GM19238 (cell line): ENCODE measurements at regions not wholly inside any gene's neighbourhood (a gene's known extent, or its start where the extent isn't known, plus 50 kb on each side); places are given as distances from the start of the nearest gene placed in this dataset.

Experiments
- DNase-seq: peaks from one replicate; pipeline ENCODE4 v3.0.0; 2011; ENCODE audit warnings: low spot score; ENCODE audit not compliant: insufficient read length

- DNase-seq: no peak
Observed at GRCh38 chr10:117921421-117921820, 125.3 kb downstream of the RAB11FIP2 start.

- DNase-seq: no peak
Observed at GRCh38 chr10:117924820-117925219, 121.9 kb downstream of the RAB11FIP2 start.

- DNase-seq: no peak
Observed at GRCh38 chr10:117925369-117925768, 121.4 kb downstream of the RAB11FIP2 start.

GRCh38 chr10:117926491-117926890 is 120.2 kb downstream of the RAB11FIP2 start:
- no peak for DNase-seq

- no peak for DNase-seq
Observed at GRCh38 chr10:117927332-117927731, 119.4 kb downstream of the RAB11FIP2 start.

- DNase-seq: no peak
Observed at GRCh38 chr10:117927871-117928270, 118.9 kb downstream of the RAB11FIP2 start.

- no peak for DNase-seq
Observed at GRCh38 chr10:117928281-117928680, 118.5 kb downstream of the RAB11FIP2 start.

- DNase-seq: no peak
Observed at GRCh38 chr10:117928741-117929140, 118.0 kb downstream of the RAB11FIP2 start.

GRCh38 chr10:117929327-117930067 is 117.2 kb downstream of the RAB11FIP2 start:
- DNase-seq: no peak

- DNase-seq: no peak
Observed at GRCh38 chr10:117931078-117931477, 115.7 kb downstream of the RAB11FIP2 start.

- no peak for DNase-seq
Observed at GRCh38 chr10:117933036-117933435, 113.7 kb downstream of the RAB11FIP2 start.

- no peak for DNase-seq
Observed at GRCh38 chr10:117934477-117934876, 112.3 kb downstream of the RAB11FIP2 start.

- no peak for DNase-seq
Observed at GRCh38 chr10:117936141-117936540, 110.6 kb downstream of the RAB11FIP2 start.

- no peak for DNase-seq
Observed at GRCh38 chr10:117936566-117936965, 110.2 kb downstream of the RAB11FIP2 start.

GRCh38 chr10:117936976-117937375 is 109.8 kb downstream of the RAB11FIP2 start:
- DNase-seq: no peak

GRCh38 chr10:117938104-117938503 is 108.6 kb downstream of the RAB11FIP2 start:
- no peak for DNase-seq

GRCh38 chr10:117942226-117942625 is 104.5 kb downstream of the RAB11FIP2 start:
- DNase-seq: no peak

- no peak for DNase-seq
Observed at GRCh38 chr10:117944676-117945447, 101.9 kb downstream of the RAB11FIP2 start.

GRCh38 chr10:117945651-117946050 is 101.1 kb downstream of the RAB11FIP2 start:
- DNase-seq: no peak

GRCh38 chr10:117946525-117947070 is 100.1 kb downstream of the RAB11FIP2 start:
- no peak for DNase-seq

- DNase-seq: no peak
Observed at GRCh38 chr10:117948493-117948892, 98.2 kb downstream of the RAB11FIP2 start.

GRCh38 chr10:117950408-117950807 is 96.3 kb downstream of the RAB11FIP2 start:
- no peak for DNase-seq
